Activated T-cell treated with anti-CD3 and anti-CD28 coated beads, Interleukin-2, amount 50 U/mL, for 72 hours (primary cell): ENCODE measurements at regions not wholly inside any gene's neighbourhood (a gene's known extent, or its start where the extent isn't known, plus 50 kb on each side); places are given as distances from the start of the nearest gene placed in this dataset.

ENCODE experiments used
- ATAC-seq, 2 donors: fragments of 150-1000 bp; cut with Tn5 transposase; replicated peaks in 1 of 2; 2 replicates each; pipeline ENCODE4 v1.10.0; 2021; ENCODE audit warnings: moderate library complexity in 2 of 2, mild to moderate bottlenecking in 1 of 2
- DNase-seq, 2 donors: peaks; one replicate each; pipeline ENCODE4 v3.0.0; 2021 to 2022; ENCODE audit warnings: mixed read lengths in 1 of 2
- H3K27ac Mint-ChIP-seq: one replicate; pipeline ENCODE4 v1.8.0; 2022; ENCODE audit warnings: mild to moderate bottlenecking, moderate library complexity, mixed read lengths
- H3K27me3 Mint-ChIP-seq: one replicate; pipeline ENCODE4 v1.8.0; 2022; ENCODE audit warnings: low read depth, mixed read lengths
- H3K36me3 Mint-ChIP-seq, 2 donors: one replicate each; pipeline ENCODE4 v1.8.0; 2022; ENCODE audit warnings: mixed read lengths in 2 of 2, mild to moderate bottlenecking in 1 of 2; ENCODE audit not compliant: insufficient read depth in 2 of 2
- H3K4me1 Mint-ChIP-seq: one replicate; pipeline ENCODE4 v1.8.0; 2022; ENCODE audit warnings: low read depth, mixed read lengths
- H3K4me3 Mint-ChIP-seq, 2 donors: one replicate each; pipeline ENCODE4 v1.8.0; 2022; ENCODE audit warnings: mild to moderate bottlenecking in 2 of 2, mixed read lengths in 2 of 2, moderate library complexity in 2 of 2
- H3K9me3 Mint-ChIP-seq, 2 donors: one replicate each; pipeline ENCODE4 v1.8.0; 2022; ENCODE audit warnings: mixed read lengths in 2 of 2

GRCh38 chr14:71232506-71232905 lies 325.2 kb downstream of the PCNX1 start:
- Mint-ChIP-seq H3K9me3 (no peaks in the 10 kb centered on the region), H3K4me1 (peaks cover 10% of the 10 kb centered on the region), H3K4me3 (no peak overlapping the region), H3K36me3 (no peaks in the 10 kb centered on the region), H3K27ac (no peak overlapping the region), H3K27me3 (no peaks in the 10 kb centered on the region)
- no peak for ATAC-seq
- no peak for DNase-seq

- DNase-seq (no peak), ATAC-seq (no peak)
- H3K27me3 Mint-ChIP-seq = no peaks in the 10 kb centered on the region
- H3K9me3 Mint-ChIP-seq = no peaks in the 10 kb centered on the region
- no peak overlapping the region for H3K27ac Mint-ChIP-seq
- H3K4me1 Mint-ChIP-seq = no peaks in the 10 kb centered on the region
- no peaks in the 10 kb centered on the region for H3K36me3 Mint-ChIP-seq
- no peak overlapping the region for H3K4me3 Mint-ChIP-seq
These were observed 328.6 kb downstream of the PCNX1 start for GRCh38 chr14:71235875-71236274.

- Mint-ChIP-seq H3K9me3 (no peaks in the 10 kb centered on the region), H3K4me3 (no peak overlapping the region), H3K4me1 (no peaks in the 10 kb centered on the region), H3K27me3 (no peaks in the 10 kb centered on the region), H3K27ac (no peak overlapping the region), H3K36me3 (no peaks in the 10 kb centered on the region)
- ATAC-seq (no peak), DNase-seq (no peak)
These were observed 329.2 kb downstream of the PCNX1 start for GRCh38 chr14:71236487-71236886.

- no peaks in the 10 kb centered on the region for H3K4me1 Mint-ChIP-seq
- no peak overlapping the region for H3K4me3 Mint-ChIP-seq
- no peak for DNase-seq
- no peaks in the 10 kb centered on the region for H3K9me3 Mint-ChIP-seq
- no peak overlapping the region for H3K27ac Mint-ChIP-seq
- no peak for ATAC-seq
- H3K36me3 Mint-ChIP-seq = no peaks in the 10 kb centered on the region
- H3K27me3 Mint-ChIP-seq = no peaks in the 10 kb centered on the region
These were observed 330.3 kb downstream of the PCNX1 start for GRCh38 chr14:71237556-71237955.

GRCh38 chr14:71238835-71239234 lies 331.6 kb downstream of the PCNX1 start:
- Mint-ChIP-seq H3K27me3 (no peaks in the 10 kb centered on the region), H3K9me3 (no peaks in the 10 kb centered on the region), H3K4me1 (peaks cover 3% of the 10 kb centered on the region), H3K4me3 (no peak overlapping the region), H3K27ac (no peak overlapping the region), H3K36me3 (no peaks in the 10 kb centered on the region)
- ATAC-seq (peak; percentile 27 to 69), DNase-seq (no peak)

- ATAC-seq = no peak
- no peak overlapping the region for H3K27ac Mint-ChIP-seq
These were observed 332.9 kb downstream of the PCNX1 start for GRCh38 chr14:71240171-71240570.

GRCh38 chr14:71240866-71241520 lies 333.7 kb downstream of the PCNX1 start:
- H3K27me3 Mint-ChIP-seq = no peaks in the 10 kb centered on the region
- no peak overlapping the region for H3K27ac Mint-ChIP-seq

More at GRCh38 chr14:71240171-71240570, 332.9 kb downstream of the PCNX1 start:
- H3K4me1 Mint-ChIP-seq = peaks cover 15% of the 10 kb centered on the region
- H3K36me3 Mint-ChIP-seq = peaks cover 0 to 5% of the 10 kb centered on the region in 2 donors
- DNase-seq = no peak
- no peak overlapping the region for H3K4me3 Mint-ChIP-seq
- no peaks in the 10 kb centered on the region for H3K27me3 Mint-ChIP-seq
- H3K9me3 Mint-ChIP-seq = peaks cover 0 to 4% of the 10 kb centered on the region in 2 donors

GRCh38 chr14:71242237-71242748 lies 335.0 kb downstream of the PCNX1 start:
- H3K27ac Mint-ChIP-seq = no peak overlapping the region
- no peak overlapping the region for H3K4me3 Mint-ChIP-seq
- H3K36me3 Mint-ChIP-seq = peaks cover 7 to 16% of the 10 kb centered on the region in 2 donors

More at GRCh38 chr14:71240866-71241520, 333.7 kb downstream of the PCNX1 start:
- Mint-ChIP-seq H3K36me3 (peaks cover 2 to 5% of the 10 kb centered on the region in 2 donors), H3K9me3 (peaks cover 2 to 4% of the 10 kb centered on the region in 2 donors), H3K4me1 (peaks cover 22% of the 10 kb centered on the region), H3K4me3 (no peak overlapping the region)
- DNase-seq = no peak
- no peak for ATAC-seq

GRCh38 chr14:71243697-71244096 lies 336.4 kb downstream of the PCNX1 start:
- no peak overlapping the region for H3K27ac Mint-ChIP-seq
- H3K9me3 Mint-ChIP-seq = peaks cover 11 to 14% of the 10 kb centered on the region in 2 donors
- H3K4me1 Mint-ChIP-seq = peaks cover 34% of the 10 kb centered on the region
- ATAC-seq (no peak), DNase-seq (no peak)
- H3K4me3 Mint-ChIP-seq = no peak overlapping the region
- peaks cover 10 to 25% of the 10 kb centered on the region in 2 donors for H3K36me3 Mint-ChIP-seq
- no peaks in the 10 kb centered on the region for H3K27me3 Mint-ChIP-seq

More at GRCh38 chr14:71242237-71242748, 335.0 kb downstream of the PCNX1 start:
- DNase-seq (no peak), ATAC-seq (no peak)
- peaks cover 5 to 9% of the 10 kb centered on the region in 2 donors for H3K9me3 Mint-ChIP-seq
- H3K27me3 Mint-ChIP-seq = no peaks in the 10 kb centered on the region
- peaks cover 34% of the 10 kb centered on the region for H3K4me1 Mint-ChIP-seq

- H3K4me1 Mint-ChIP-seq = peaks cover 34% of the 10 kb centered on the region
These were observed 337.1 kb downstream of the PCNX1 start for GRCh38 chr14:71244341-71244740.

GRCh38 chr14:71245659-71246361 lies 338.6 kb downstream of the PCNX1 start:
- ATAC-seq (peak; percentile 57 to 75), DNase-seq (peak; percentile 19 to 36)
- Mint-ChIP-seq H3K9me3 (peaks cover 11 to 14% of the 10 kb centered on the region in 2 donors), H3K4me1 (peaks cover 34% of the 10 kb centered on the region), H3K27me3 (no peaks in the 10 kb centered on the region), H3K27ac (peak overlapping the region; percentile 22), H3K4me3 (peak overlapping the region in 1 of 2 donors; percentile 20), H3K36me3 (peaks cover 12 to 25% of the 10 kb centered on the region in 2 donors)

More at GRCh38 chr14:71244341-71244740, 337.1 kb downstream of the PCNX1 start:
- no peak overlapping the region for H3K4me3 Mint-ChIP-seq
- H3K27me3 Mint-ChIP-seq = no peaks in the 10 kb centered on the region
- DNase-seq (no peak), ATAC-seq (no peak)
- peaks cover 10 to 25% of the 10 kb centered on the region in 2 donors for H3K36me3 Mint-ChIP-seq
- H3K9me3 Mint-ChIP-seq = peaks cover 11 to 14% of the 10 kb centered on the region in 2 donors
- no peak overlapping the region for H3K27ac Mint-ChIP-seq

- peak overlapping the region; percentile 6 to 20 for H3K4me3 Mint-ChIP-seq
These were observed 339.3 kb downstream of the PCNX1 start for GRCh38 chr14:71246539-71246938.

GRCh38 chr14:71247106-71247505 lies 339.8 kb downstream of the PCNX1 start:
- ATAC-seq (no peak), DNase-seq (no peak)
- Mint-ChIP-seq H3K4me3 (peak overlapping the region in 1 of 2 donors; percentile 29), H3K4me1 (peaks cover 34% of the 10 kb centered on the region), H3K9me3 (peaks cover 13 to 14% of the 10 kb centered on the region in 2 donors), H3K36me3 (peaks cover 12 to 28% of the 10 kb centered on the region in 2 donors), H3K27me3 (no peaks in the 10 kb centered on the region), H3K27ac (peak overlapping the region; percentile 57)

More at GRCh38 chr14:71246539-71246938, 339.3 kb downstream of the PCNX1 start:
- DNase-seq = no peak
- peaks cover 34% of the 10 kb centered on the region for H3K4me1 Mint-ChIP-seq
- peaks cover 12 to 28% of the 10 kb centered on the region in 2 donors for H3K36me3 Mint-ChIP-seq
- no peaks in the 10 kb centered on the region for H3K27me3 Mint-ChIP-seq
- peak in 1 of 2 donors; percentile 35 for ATAC-seq
- peak overlapping the region; percentile 61 for H3K27ac Mint-ChIP-seq
- peaks cover 13 to 14% of the 10 kb centered on the region in 2 donors for H3K9me3 Mint-ChIP-seq
